Parathyroid adenoma (tissue), 2 donors: ENCODE measurements at regions not wholly inside any gene's neighbourhood (a gene's known extent, or its start where the extent isn't known, plus 50 kb on each side); places are given as distances from the start of the nearest gene placed in this dataset.

Experiments
- H2AFZ ChIP-seq: fragments of 300-600 bp; sonication (generic); one replicate; pipeline ENCODE4 v1.7.0; 2017; ENCODE audit warnings: antibody characterized with exemption, mild to moderate bottlenecking
- H3K27ac ChIP-seq: fragments of 300-600 bp; sonication (generic); one replicate; pipeline ENCODE4 v1.7.0; 2017
- H3K27me3 ChIP-seq: fragments of 300-600 bp; sonication (generic); one replicate; pipeline ENCODE4 v1.7.0; 2017; ENCODE audit warnings: low read length; ENCODE audit not compliant: control insufficient read depth, insufficient read depth
- H3K36me3 ChIP-seq: fragments of 300-600 bp; sonication (generic); one replicate; pipeline ENCODE4 v1.7.0; 2017; ENCODE audit warnings: low read length; ENCODE audit not compliant: control insufficient read depth, insufficient read depth
- H3K4me1 ChIP-seq: fragments of 300-600 bp; sonication (generic); one replicate; pipeline ENCODE4 v1.7.0; 2017; ENCODE audit warnings: control low read depth
- H3K4me2 ChIP-seq: fragments of 300-600 bp; sonication (generic); one replicate; pipeline ENCODE4 v1.7.0; 2017; ENCODE audit warnings: low read length
- H3K4me3 ChIP-seq: fragments of 300-600 bp; sonication (generic); one replicate; pipeline ENCODE4 v1.7.0; 2017; ENCODE audit warnings: low read depth, low read length
- H3K79me2 ChIP-seq: fragments of 300-600 bp; sonication (generic); one replicate; pipeline ENCODE4 v1.7.0; 2017; ENCODE audit warnings: control low read depth
- H3K9ac ChIP-seq: fragments of 300-600 bp; sonication (generic); one replicate; pipeline ENCODE4 v1.7.0; 2017; ENCODE audit warnings: mild to moderate bottlenecking
- H3K9me3 ChIP-seq: fragments of 300-600 bp; sonication (generic); one replicate; pipeline ENCODE4 v1.7.0; 2017; ENCODE audit warnings: low read length; ENCODE audit not compliant: control insufficient read depth
- TF ChIP-seq, protein P1 (sequence below): fragments of 300-600 bp; sonication (generic); IDR thresholded peaks from one replicate; pipeline ENCODE4 v1.7.0; 2017; ENCODE audit warnings: antibody characterized with exemption, mild to moderate bottlenecking
- donor health status: primary hyperparathyroidism.

DNA sequence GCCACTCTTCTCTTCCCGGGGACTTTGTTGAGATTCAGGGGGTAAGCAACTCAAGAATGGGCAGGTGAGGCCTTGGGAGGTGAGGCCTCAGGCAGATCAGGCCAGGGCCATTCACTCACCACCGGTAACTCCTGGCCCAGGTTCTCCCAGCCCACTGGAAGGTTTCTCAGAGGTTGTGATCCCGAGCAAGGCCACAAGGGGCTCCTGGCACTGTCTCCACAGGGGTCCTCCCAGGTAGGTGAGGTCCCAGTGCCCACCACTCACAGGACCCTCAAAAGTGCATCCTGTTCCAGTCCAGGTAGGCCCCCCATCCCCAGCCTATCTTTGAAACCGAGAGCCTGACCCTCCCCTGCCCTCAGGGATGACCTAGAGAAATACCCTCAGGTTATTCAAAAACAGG is 236.1 kb downstream of the BUB3 start:
- TF ChIP-seq, protein P1, sequence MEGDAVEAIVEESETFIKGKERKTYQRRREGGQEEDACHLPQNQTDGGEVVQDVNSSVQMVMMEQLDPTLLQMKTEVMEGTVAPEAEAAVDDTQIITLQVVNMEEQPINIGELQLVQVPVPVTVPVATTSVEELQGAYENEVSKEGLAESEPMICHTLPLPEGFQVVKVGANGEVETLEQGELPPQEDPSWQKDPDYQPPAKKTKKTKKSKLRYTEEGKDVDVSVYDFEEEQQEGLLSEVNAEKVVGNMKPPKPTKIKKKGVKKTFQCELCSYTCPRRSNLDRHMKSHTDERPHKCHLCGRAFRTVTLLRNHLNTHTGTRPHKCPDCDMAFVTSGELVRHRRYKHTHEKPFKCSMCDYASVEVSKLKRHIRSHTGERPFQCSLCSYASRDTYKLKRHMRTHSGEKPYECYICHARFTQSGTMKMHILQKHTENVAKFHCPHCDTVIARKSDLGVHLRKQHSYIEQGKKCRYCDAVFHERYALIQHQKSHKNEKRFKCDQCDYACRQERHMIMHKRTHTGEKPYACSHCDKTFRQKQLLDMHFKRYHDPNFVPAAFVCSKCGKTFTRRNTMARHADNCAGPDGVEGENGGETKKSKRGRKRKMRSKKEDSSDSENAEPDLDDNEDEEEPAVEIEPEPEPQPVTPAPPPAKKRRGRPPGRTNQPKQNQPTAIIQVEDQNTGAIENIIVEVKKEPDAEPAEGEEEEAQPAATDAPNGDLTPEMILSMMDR, result no peak
- no peak overlapping the region for H3K9ac ChIP-seq
- no peaks in the 10 kb centered on the region for H3K9me3 ChIP-seq
- H3K4me2 ChIP-seq, result no peak overlapping the region
- H3K4me3 ChIP-seq, result no peak overlapping the region
- no peaks in the 10 kb centered on the region for H3K36me3 ChIP-seq
- no peak overlapping the region for H3K27ac ChIP-seq
- no peaks in the 10 kb centered on the region for H3K27me3 ChIP-seq
- no peak overlapping the region for H2AFZ ChIP-seq
- H3K4me1 ChIP-seq, result no peaks in the 10 kb centered on the region
- no peaks in the 10 kb centered on the region for H3K79me2 ChIP-seq

DNA sequence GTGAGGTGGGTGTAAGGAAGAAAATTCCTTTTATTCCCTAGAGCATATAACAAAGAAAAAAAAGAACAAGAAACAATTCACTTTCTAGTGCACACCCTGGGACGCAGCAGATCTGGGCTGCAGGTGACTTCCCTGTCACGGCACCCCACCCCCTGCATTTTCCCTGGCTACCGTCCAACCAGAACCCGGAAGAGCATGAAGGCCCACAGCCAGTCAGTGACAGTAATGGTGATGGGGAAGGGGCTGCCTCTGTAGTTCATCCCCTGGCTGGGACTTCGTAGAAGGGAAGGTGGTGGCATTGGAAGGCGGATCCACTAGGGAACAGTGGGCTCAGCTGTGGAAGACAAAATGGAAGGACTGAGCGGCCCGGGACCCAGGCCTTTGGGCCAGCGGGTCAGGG is 236.7 kb downstream of the BUB3 start:
- no peaks in the 10 kb centered on the region for H3K27me3 ChIP-seq
- no peaks in the 10 kb centered on the region for H3K4me1 ChIP-seq
- no peak overlapping the region for H3K9ac ChIP-seq
- H3K27ac ChIP-seq, result no peak overlapping the region
- no peak overlapping the region for H3K4me3 ChIP-seq
- no peaks in the 10 kb centered on the region for H3K79me2 ChIP-seq
- H2AFZ ChIP-seq, result no peak overlapping the region
- TF ChIP-seq, protein P1, result no peak
- H3K36me3 ChIP-seq, result no peaks in the 10 kb centered on the region
- H3K9me3 ChIP-seq, result no peaks in the 10 kb centered on the region
- H3K4me2 ChIP-seq, result no peak overlapping the region

DNA sequence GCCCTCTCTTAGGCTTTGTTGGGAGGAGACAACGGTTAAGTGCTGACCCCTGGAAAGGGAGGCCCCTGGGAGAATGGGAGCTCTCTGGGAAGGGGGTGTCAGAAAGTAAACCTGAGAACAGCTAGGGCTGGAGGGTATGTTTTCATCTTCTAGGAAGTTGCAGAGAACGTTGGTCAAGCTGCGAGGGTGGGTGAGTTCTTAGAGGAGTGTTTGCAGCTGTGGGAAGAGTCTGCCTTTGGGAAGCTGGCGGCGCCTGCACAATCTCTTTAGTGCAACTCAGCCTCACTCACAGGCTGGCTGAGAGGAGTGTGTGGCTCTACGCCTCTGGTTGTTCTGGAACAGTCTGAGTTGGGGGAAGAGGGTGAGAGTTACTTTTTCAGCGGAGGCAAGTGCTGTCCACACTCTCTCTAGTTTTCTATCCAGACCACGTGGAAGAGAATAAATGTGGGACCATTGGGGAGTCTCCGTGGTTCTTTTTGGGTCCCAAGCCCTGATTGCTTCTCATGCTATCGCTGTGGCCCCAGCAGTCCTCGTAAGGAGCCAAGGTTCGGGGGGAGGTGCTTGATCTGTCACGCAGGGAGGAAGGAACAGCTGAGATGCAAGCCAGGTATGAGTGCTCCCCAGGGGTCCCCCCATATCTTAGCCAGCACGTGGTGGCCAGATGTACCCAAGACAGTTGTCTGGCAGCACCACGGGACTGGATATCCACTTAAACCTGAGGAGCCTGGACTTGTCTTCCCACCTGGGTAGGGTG is 237.2 kb downstream of the BUB3 start:
- no peaks in the 10 kb centered on the region for H3K79me2 ChIP-seq
- no peak overlapping the region for H3K9ac ChIP-seq
- no peak overlapping the region for H2AFZ ChIP-seq
- H3K4me2 ChIP-seq, result no peak overlapping the region
- H3K9me3 ChIP-seq, result no peaks in the 10 kb centered on the region
- TF ChIP-seq, protein P1, result no peak
- H3K27me3 ChIP-seq, result no peaks in the 10 kb centered on the region
- H3K4me1 ChIP-seq, result no peaks in the 10 kb centered on the region
- no peak overlapping the region for H3K4me3 ChIP-seq
- H3K36me3 ChIP-seq, result no peaks in the 10 kb centered on the region
- H3K27ac ChIP-seq, result no peak overlapping the region

DNA sequence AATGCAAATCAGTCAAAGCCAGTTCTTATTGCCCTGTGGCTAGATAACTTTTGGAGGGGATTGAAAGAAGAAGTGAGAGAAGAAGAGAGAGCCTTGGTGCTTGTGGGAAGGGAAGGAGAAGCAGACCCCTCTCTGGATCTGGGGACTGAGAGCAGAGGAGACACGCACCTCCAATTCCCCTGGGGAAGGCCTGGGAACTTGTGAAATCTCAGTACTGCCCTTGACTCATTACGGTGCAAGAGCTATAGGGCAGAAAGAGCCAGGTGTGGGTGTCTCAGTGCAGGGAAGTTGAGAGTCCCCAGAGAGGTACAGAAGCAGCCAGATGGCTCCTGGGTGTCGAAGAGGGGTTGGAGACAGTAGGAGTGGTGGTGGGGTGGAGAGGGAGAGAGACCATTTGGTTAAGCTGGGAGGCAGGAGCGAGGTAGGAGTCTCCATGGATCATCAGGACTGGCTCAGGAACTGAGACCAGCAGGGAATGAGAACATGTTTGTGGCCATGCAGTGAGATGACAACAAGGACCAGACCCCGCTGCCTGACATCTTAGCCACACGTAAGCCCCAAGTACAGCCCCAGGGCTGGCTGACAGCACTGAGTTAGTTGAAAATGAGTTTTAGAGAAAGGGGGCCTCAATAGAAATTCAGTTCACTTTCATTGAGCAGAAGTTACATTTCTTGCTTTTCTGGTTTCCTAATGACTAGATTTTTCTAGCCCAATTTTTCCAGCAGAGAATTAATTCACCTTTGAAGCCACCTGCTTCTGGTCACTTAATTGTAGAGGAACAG is 238.2 kb downstream of the BUB3 start:
- Histone ChIP-seq H3K36me3 (no peaks in the 10 kb centered on the region), H3K4me1 (no peaks in the 10 kb centered on the region), H3K9ac (no peak overlapping the region), H3K4me2 (no peak overlapping the region), H3K27ac (no peak overlapping the region), H3K79me2 (no peaks in the 10 kb centered on the region), H3K4me3 (no peak overlapping the region), H3K9me3 (no peaks in the 10 kb centered on the region), H3K27me3 (no peaks in the 10 kb centered on the region), H2AFZ (no peak overlapping the region)
- TF ChIP-seq, protein P1, result no peak
